ENCODE measurements at regions not wholly inside any gene's neighbourhood (a gene's known extent, or its start where the extent isn't known, plus 50 kb on each side); places are given as distances from the start of the nearest gene placed in this dataset.

GRCh38 chr11:134756811-134757540 lies 344.9 kb upstream of the B3GAT1 start:
- intact Hi-C loops (cut with DNase I): no loop called here
- Histone ChIP-seq H3K36me3 (no peaks in the 10 kb centered on the region), H3K27me3 (peaks cover 0 to 6% of the 10 kb centered on the region in 2 donors), H3K9me3 (no peaks in the 10 kb centered on the region), H3K4me3 (no peak overlapping the region), H3K4me1 (no peaks in the 10 kb centered on the region), H3K27ac (no peak overlapping the region)
- TF ChIP-seq CTCF (IDR thresholded peaks at IDR 0.05): no peak
- ATAC-seq (no peak), DNase-seq (no peak)

- H3K4me3 ChIP-seq: no peak overlapping the region
- no peak for TF ChIP-seq CTCF (IDR thresholded peaks at IDR 0.05)
- peaks cover 0 to 5% of the 10 kb centered on the region in 2 donors for H3K27me3 ChIP-seq
- no peaks in the 10 kb centered on the region for H3K4me1 ChIP-seq
- H3K27ac ChIP-seq: no peak overlapping the region
- ATAC-seq (no peak), DNase-seq (no peak)
- no peaks in the 10 kb centered on the region for H3K9me3 ChIP-seq
- no peaks in the 10 kb centered on the region for H3K36me3 ChIP-seq
- intact Hi-C loops (cut with DNase I): no loop called here
These were observed 343.5 kb upstream of the B3GAT1 start for GRCh38 chr11:134755535-134755934.

GRCh38 chr11:134754521-134755198 lies 342.6 kb upstream of the B3GAT1 start:
- H3K27ac ChIP-seq: no peak overlapping the region
- H3K4me1 ChIP-seq: no peaks in the 10 kb centered on the region
- H3K27me3 ChIP-seq: peaks cover 0 to 5% of the 10 kb centered on the region in 2 donors
- intact Hi-C loops (cut with DNase I): no loop called here
- ATAC-seq: no peak
- no peak for TF ChIP-seq CTCF (IDR thresholded peaks at IDR 0.05)
- DNase-seq: no peak
- H3K36me3 ChIP-seq: no peaks in the 10 kb centered on the region
- no peaks in the 10 kb centered on the region for H3K9me3 ChIP-seq
- H3K4me3 ChIP-seq: no peak overlapping the region

- ATAC-seq (no peak), DNase-seq (no peak)
- no peak for TF ChIP-seq CTCF (IDR thresholded peaks at IDR 0.05)
- no peaks in the 10 kb centered on the region for H3K4me1 ChIP-seq
- intact Hi-C loops (cut with DNase I): no loop called here
- H3K27ac ChIP-seq: no peak overlapping the region
- H3K4me3 ChIP-seq: no peak overlapping the region
- H3K27me3 ChIP-seq: peaks cover 0 to 5% of the 10 kb centered on the region in 2 donors
- no peaks in the 10 kb centered on the region for H3K36me3 ChIP-seq
- H3K9me3 ChIP-seq: peaks cover 0 to under 1% of the 10 kb centered on the region in 2 donors
These were observed 341.9 kb upstream of the B3GAT1 start for GRCh38 chr11:134753771-134754520.

Measured in left lung (tissue), 4 donors.